ENCODE measurements at regions not wholly inside any gene's neighbourhood (a gene's known extent, or its start where the extent isn't known, plus 50 kb on each side); places are given as distances from the start of the nearest gene placed in this dataset.
A peak's percentile ranks its signal among the peaks of the same experiment; 100 is the strongest.

DNA sequence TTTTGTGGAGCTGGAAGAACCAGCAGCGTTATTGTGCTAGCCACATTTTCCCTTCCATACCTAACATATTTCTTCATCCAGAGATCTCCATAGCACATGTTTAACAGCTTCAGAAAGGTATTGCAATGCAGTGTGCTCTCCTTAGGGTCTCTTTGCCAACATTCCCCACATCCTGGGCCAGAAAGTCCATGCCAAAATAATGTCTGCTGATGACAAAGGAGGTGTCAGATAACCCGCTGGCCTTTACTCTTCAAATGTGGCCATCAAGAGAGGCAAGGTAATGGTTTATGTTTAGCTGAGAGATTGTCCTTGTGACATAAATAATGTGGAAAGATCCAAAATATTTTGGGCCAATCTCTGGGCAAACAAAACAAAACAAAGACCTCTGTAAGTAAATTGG is 1027.7 kb downstream of the NLGN4Y start:
- no peak for DNase-seq
- TF ChIP-seq, protein P1, sequence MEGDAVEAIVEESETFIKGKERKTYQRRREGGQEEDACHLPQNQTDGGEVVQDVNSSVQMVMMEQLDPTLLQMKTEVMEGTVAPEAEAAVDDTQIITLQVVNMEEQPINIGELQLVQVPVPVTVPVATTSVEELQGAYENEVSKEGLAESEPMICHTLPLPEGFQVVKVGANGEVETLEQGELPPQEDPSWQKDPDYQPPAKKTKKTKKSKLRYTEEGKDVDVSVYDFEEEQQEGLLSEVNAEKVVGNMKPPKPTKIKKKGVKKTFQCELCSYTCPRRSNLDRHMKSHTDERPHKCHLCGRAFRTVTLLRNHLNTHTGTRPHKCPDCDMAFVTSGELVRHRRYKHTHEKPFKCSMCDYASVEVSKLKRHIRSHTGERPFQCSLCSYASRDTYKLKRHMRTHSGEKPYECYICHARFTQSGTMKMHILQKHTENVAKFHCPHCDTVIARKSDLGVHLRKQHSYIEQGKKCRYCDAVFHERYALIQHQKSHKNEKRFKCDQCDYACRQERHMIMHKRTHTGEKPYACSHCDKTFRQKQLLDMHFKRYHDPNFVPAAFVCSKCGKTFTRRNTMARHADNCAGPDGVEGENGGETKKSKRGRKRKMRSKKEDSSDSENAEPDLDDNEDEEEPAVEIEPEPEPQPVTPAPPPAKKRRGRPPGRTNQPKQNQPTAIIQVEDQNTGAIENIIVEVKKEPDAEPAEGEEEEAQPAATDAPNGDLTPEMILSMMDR (IDR thresholded peaks at IDR 0.05; ENCODE audit: borderline replicate concordance, extremely low read depth, insufficient read depth): no peak
- intact Hi-C loops (cut with DNase I): no loop called here
- no peak overlapping the region for H3K27ac ChIP-seq (ENCODE audit: low read depth in 2 of 2, low read length in 2 of 2)
- no peaks in the 10 kb centered on the region for H3K27me3 ChIP-seq (ENCODE audit: control insufficient read depth, insufficient read depth, low read length)
- H3K9ac ChIP-seq (ENCODE audit: low read length in 3 of 3): no peak overlapping the region
- H3K4me3 ChIP-seq (ENCODE audit: low read length in 3 of 3): no peak overlapping the region
- H3K4me1 ChIP-seq (ENCODE audit: control insufficient read depth in 2 of 3, insufficient read depth in 2 of 3, low read depth in 1 of 3, low read length in 3 of 3): no peaks in the 10 kb centered on the region
- no peak for FAIRE-seq
- H3K9me3 ChIP-seq (ENCODE audit: control insufficient read depth in 2 of 3, insufficient read depth in 1 of 3, low read length in 3 of 3): no peaks in the 10 kb centered on the region
- H3K36me3 ChIP-seq (ENCODE audit: control insufficient read depth in 2 of 3, insufficient read depth in 3 of 3, low read length in 3 of 3): no peaks in the 10 kb centered on the region

DNA sequence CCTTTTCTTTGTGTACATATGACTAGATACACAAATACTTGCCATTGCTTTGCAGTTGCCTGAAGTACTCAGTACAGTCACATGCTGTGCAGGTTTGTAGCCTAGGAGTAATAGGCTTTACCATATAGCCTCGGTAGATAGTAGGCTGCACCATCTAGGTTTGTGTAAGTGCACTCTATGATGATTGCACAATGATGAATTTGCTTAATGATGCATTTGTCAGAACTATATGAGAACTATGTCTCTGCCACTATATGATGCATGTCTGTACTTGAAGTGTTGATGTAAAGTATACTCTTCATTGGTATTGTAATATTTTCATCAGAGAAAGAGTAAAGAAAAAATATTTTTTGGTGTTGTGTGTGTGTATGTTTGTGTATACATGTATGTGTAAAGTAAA is 1030.7 kb downstream of the NLGN4Y start:
- intact Hi-C loops (cut with DNase I): no loop called here
- no peaks in the 10 kb centered on the region for H3K9me3 ChIP-seq (ENCODE audit: control insufficient read depth in 2 of 3, insufficient read depth in 1 of 3, low read length in 3 of 3)
- no peak for DNase-seq
- H3K4me1 ChIP-seq (ENCODE audit: control insufficient read depth in 2 of 3, insufficient read depth in 2 of 3, low read depth in 1 of 3, low read length in 3 of 3): no peaks in the 10 kb centered on the region
- TF ChIP-seq, protein P1 (IDR thresholded peaks at IDR 0.05; ENCODE audit: borderline replicate concordance, extremely low read depth, insufficient read depth): no peak
- H3K27me3 ChIP-seq (ENCODE audit: control insufficient read depth, insufficient read depth, low read length): no peaks in the 10 kb centered on the region
- H3K9ac ChIP-seq (ENCODE audit: low read length in 3 of 3): no peak overlapping the region
- H3K4me3 ChIP-seq (ENCODE audit: low read length in 3 of 3): no peak overlapping the region
- no peak overlapping the region for H3K27ac ChIP-seq (ENCODE audit: low read depth in 2 of 2, low read length in 2 of 2)
- H3K36me3 ChIP-seq (ENCODE audit: control insufficient read depth in 2 of 3, insufficient read depth in 3 of 3, low read length in 3 of 3): no peaks in the 10 kb centered on the region
- FAIRE-seq: no peak

DNA sequence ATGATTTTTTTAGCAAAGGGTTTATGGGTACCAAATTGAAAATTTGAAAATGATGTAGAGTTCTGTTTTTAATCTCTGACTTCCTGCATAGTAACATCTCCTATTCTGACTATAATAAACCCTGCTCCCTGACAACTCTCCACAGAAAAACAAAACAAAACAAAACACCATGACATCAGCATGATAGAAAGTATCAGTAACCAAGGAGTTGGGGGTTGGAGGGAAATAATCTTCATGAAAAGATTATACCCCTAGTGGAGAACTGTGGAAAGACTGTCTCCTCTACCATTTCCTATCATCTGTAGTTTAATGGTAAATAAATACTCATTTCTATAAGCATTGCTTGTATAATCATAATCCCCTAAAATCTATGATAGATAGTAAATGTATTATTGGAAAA is 1034.8 kb downstream of the NLGN4Y start:
- Histone ChIP-seq H3K36me3 (ENCODE audit: control insufficient read depth in 2 of 3, insufficient read depth in 3 of 3, low read length in 3 of 3) (no peaks in the 10 kb centered on the region), H3K27me3 (ENCODE audit: control insufficient read depth, insufficient read depth, low read length) (no peaks in the 10 kb centered on the region), H3K27ac (ENCODE audit: low read depth in 2 of 2, low read length in 2 of 2) (no peak overlapping the region), H3K4me1 (ENCODE audit: control insufficient read depth in 2 of 3, insufficient read depth in 2 of 3, low read depth in 1 of 3, low read length in 3 of 3) (no peaks in the 10 kb centered on the region), H3K9ac (ENCODE audit: low read length in 3 of 3) (no peak overlapping the region), H3K4me3 (ENCODE audit: low read length in 3 of 3) (no peak overlapping the region), H3K9me3 (ENCODE audit: control insufficient read depth in 2 of 3, insufficient read depth in 1 of 3, low read length in 3 of 3) (no peaks in the 10 kb centered on the region)
- intact Hi-C loops (cut with DNase I): no loop called here
- TF ChIP-seq, protein P1 (IDR thresholded peaks at IDR 0.05; ENCODE audit: borderline replicate concordance, extremely low read depth, insufficient read depth): no peak
- FAIRE-seq (no peak), DNase-seq (no peak)

DNA sequence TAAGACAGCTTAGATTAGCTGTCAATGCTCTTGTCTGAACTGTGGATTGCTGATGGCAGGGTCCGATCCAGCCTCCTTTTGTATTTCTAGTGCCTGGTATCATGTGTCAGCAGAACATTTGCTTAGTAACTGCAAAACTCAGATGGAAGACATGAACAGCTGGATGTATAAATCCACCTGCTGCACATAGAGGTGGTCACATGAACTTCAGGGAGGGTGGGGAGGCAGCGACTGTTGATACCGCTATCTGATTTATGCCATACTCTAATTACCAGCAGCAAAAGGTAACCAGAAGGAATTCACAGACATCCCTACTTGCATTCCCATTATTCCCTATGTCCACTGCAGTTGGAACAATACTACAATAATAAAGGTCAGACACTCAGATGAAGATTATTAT is 1036.5 kb downstream of the NLGN4Y start:
- intact Hi-C loops (cut with DNase I): no loop called here
- Histone ChIP-seq H3K36me3 (ENCODE audit: control insufficient read depth in 2 of 3, insufficient read depth in 3 of 3, low read length in 3 of 3) (no peaks in the 10 kb centered on the region), H3K9me3 (ENCODE audit: control insufficient read depth in 2 of 3, insufficient read depth in 1 of 3, low read length in 3 of 3) (no peaks in the 10 kb centered on the region), H3K27ac (ENCODE audit: low read depth in 2 of 2, low read length in 2 of 2) (no peak overlapping the region), H3K4me3 (ENCODE audit: low read length in 3 of 3) (no peak overlapping the region), H3K9ac (ENCODE audit: low read length in 3 of 3) (no peak overlapping the region), H3K27me3 (ENCODE audit: control insufficient read depth, insufficient read depth, low read length) (no peaks in the 10 kb centered on the region), H3K4me1 (ENCODE audit: control insufficient read depth in 2 of 3, insufficient read depth in 2 of 3, low read depth in 1 of 3, low read length in 3 of 3) (no peaks in the 10 kb centered on the region)
- DNase-seq: peak in 1 of 5 donors; percentile 9
- FAIRE-seq: no peak
- TF ChIP-seq, protein P1 (IDR thresholded peaks at IDR 0.05; ENCODE audit: borderline replicate concordance, extremely low read depth, insufficient read depth): no peak
